ENCODE measurements at regions not wholly inside any gene's neighbourhood (a gene's known extent, or its start where the extent isn't known, plus 50 kb on each side); places are given as distances from the start of the nearest gene placed in this dataset.

- Histone ChIP-seq H3K27me3 (replicated peaks; ENCODE audit: insufficient read depth, low read depth, low read length, poor library complexity) (peaks cover 44% of the 10 kb centered on the region), H3K27ac (ENCODE audit: low read depth, low read length, poor library complexity, severe bottlenecking) (no peak overlapping the region)
- intact Hi-C loops (cut with micrococcal nuclease; ENCODE audit: unreplicated experiment): no loop called here
Measured at GRCh38 chr18:22524783-22525182, 107.1 kb upstream of the CTAGE1 start.

GRCh38 chr18:22525313-22525712, 107.6 kb upstream of the CTAGE1 start:
- H3K4me1 ChIP-seq (ENCODE audit: insufficient read depth, low read length, poor library complexity, severe bottlenecking): no peaks in the 10 kb centered on the region
- POLR2A ChIA-PET (ENCODE audit: low non-redundant PET): no interaction called here
- no peaks in the 10 kb centered on the region for H3K36me3 ChIP-seq (ENCODE audit: insufficient read depth, low read length, poor library complexity, severe bottlenecking)
- no TSS peak for BruUV-seq (replicated peaks)
- CTCF ChIA-PET: no interaction called here
- no peak overlapping the region for H3K4me3 ChIP-seq (ENCODE audit: low read depth, low read length, poor library complexity, severe bottlenecking)
- no peak overlapping the region for H3K27ac ChIP-seq (ENCODE audit: low read depth, low read length, poor library complexity, severe bottlenecking)
- intact Hi-C loops (cut with micrococcal nuclease; ENCODE audit: unreplicated experiment): no loop called here
- no peak for DNase-seq (ENCODE audit: low spot score)
- H3K27me3 ChIP-seq (replicated peaks; ENCODE audit: insufficient read depth, low read depth, low read length, poor library complexity): peaks cover 44% of the 10 kb centered on the region
- no peak for TF ChIP-seq EZH2 (IDR thresholded peaks at IDR 0.05; ENCODE audit: borderline replicate concordance, low read depth, low read length, poor library complexity, severe bottlenecking)
- no peak for TF ChIP-seq CTCF (conservative IDR thresholded peaks at IDR 0.05; ENCODE audit: low read depth, low read length)
- H3K9me3 ChIP-seq (ENCODE audit: low read depth, low read length, poor library complexity, severe bottlenecking): no peaks in the 10 kb centered on the region

More at GRCh38 chr18:22524783-22525182, 107.1 kb upstream of the CTAGE1 start:
- Histone ChIP-seq H3K4me3 (ENCODE audit: low read depth, low read length, poor library complexity, severe bottlenecking) (no peak overlapping the region), H3K9me3 (ENCODE audit: low read depth, low read length, poor library complexity, severe bottlenecking) (no peaks in the 10 kb centered on the region), H3K36me3 (ENCODE audit: insufficient read depth, low read length, poor library complexity, severe bottlenecking) (no peaks in the 10 kb centered on the region), H3K4me1 (ENCODE audit: insufficient read depth, low read length, poor library complexity, severe bottlenecking) (no peaks in the 10 kb centered on the region)
- BruUV-seq (replicated peaks): no TSS peak
- DNase-seq (ENCODE audit: low spot score): no peak
- CTCF ChIA-PET: no interaction called here
- POLR2A ChIA-PET (ENCODE audit: low non-redundant PET): interaction anchor here (0.6 kb wide), 1 partner anchor 15 kb away, joined by 5 read pairs; no protein-coding TSS in a partner anchor
- TF ChIP-seq EZH2 (IDR thresholded peaks at IDR 0.05; ENCODE audit: borderline replicate concordance, low read depth, low read length, poor library complexity, severe bottlenecking): no peak
- TF ChIP-seq CTCF (conservative IDR thresholded peaks at IDR 0.05; ENCODE audit: low read depth, low read length): no peak

GRCh38 chr18:22525883-22526282, 108.2 kb upstream of the CTAGE1 start:
- Histone ChIP-seq H3K4me3 (ENCODE audit: low read depth, low read length, poor library complexity, severe bottlenecking) (no peak overlapping the region), H3K36me3 (ENCODE audit: insufficient read depth, low read length, poor library complexity, severe bottlenecking) (no peaks in the 10 kb centered on the region), H3K27me3 (replicated peaks; ENCODE audit: insufficient read depth, low read depth, low read length, poor library complexity) (peaks cover 44% of the 10 kb centered on the region), H3K4me1 (ENCODE audit: insufficient read depth, low read length, poor library complexity, severe bottlenecking) (no peaks in the 10 kb centered on the region), H3K27ac (ENCODE audit: low read depth, low read length, poor library complexity, severe bottlenecking) (no peak overlapping the region), H3K9me3 (ENCODE audit: low read depth, low read length, poor library complexity, severe bottlenecking) (no peaks in the 10 kb centered on the region)
- intact Hi-C loops (cut with micrococcal nuclease; ENCODE audit: unreplicated experiment): no loop called here
- CTCF ChIA-PET: no interaction called here
- no TSS peak for BruUV-seq (replicated peaks)
- DNase-seq (ENCODE audit: low spot score): no peak
- TF ChIP-seq CTCF (conservative IDR thresholded peaks at IDR 0.05; ENCODE audit: low read depth, low read length) (no peak), EZH2 (IDR thresholded peaks at IDR 0.05; ENCODE audit: borderline replicate concordance, low read depth, low read length, poor library complexity, severe bottlenecking) (no peak)
- POLR2A ChIA-PET (ENCODE audit: low non-redundant PET): no interaction called here
